ENCODE measurements at regions not wholly inside any gene's neighbourhood (a gene's known extent, or its start where the extent isn't known, plus 50 kb on each side); places are given as distances from the start of the nearest gene placed in this dataset.

DNA sequence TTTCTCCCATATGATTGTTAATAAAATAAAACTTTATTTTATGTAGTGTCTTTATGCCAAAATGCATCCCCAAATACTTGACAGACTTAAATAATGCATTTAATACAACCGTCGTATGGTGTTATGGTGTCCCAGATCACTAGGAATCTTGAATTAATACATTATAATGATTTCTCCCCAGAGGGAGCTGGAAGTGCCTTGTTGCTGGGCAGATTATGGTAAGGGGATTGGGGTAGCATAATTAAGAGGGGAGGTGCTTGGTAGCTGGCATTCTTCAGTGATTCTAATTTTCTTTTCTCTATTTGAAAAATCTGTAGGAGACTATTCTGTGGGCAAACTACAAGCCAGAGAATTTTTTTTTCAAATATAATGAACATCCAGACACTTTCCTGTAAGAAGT is 1043.7 kb downstream of the ADGRL2 start:
- Histone ChIP-seq H3K4me3 (no peak overlapping the region), H3K9me3 (ENCODE audit: low read depth, low read length) (no peaks in the 10 kb centered on the region), H3K27ac (no peak overlapping the region), H3K9ac (ENCODE audit: insufficient read length) (no peak overlapping the region), H3K36me3 (ENCODE audit: insufficient read depth, low read length) (no peaks in the 10 kb centered on the region)
- DNase-seq (ENCODE audit: low read depth, low spot score), result no peak
- TF ChIP-seq FOXP2 (optimal IDR thresholded peaks at IDR 0.05; ENCODE audit: control extremely low read depth, extremely low read length, insufficient read depth) (no peak), EZH2 (IDR thresholded peaks at IDR 0.05) (no peak), POLR2AphosphoS5 (IDR thresholded peaks at IDR 0.05; ENCODE audit: borderline replicate concordance, low read depth, low read length) (no peak)

DNA sequence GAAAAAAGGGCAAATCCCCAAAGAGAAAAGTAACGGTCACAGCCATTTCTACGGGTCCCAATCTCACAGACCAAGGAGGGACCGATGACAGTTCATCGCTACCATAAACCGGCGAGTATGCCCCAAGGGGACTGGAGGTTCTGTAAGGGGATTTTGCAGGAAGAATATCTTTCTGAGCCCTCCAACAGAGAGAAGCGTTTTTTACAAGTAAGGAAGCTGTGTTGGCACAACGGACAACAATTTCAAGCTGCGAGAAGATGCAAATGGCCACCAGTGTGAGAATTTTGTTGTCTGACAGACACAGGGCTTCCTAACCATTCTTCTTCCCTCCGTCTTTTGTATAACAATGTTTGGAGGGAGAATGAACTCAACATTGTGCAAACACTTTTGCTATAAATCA is 1043.1 kb downstream of the ADGRL2 start:
- Histone ChIP-seq H3K9me3 (ENCODE audit: low read depth, low read length) (no peaks in the 10 kb centered on the region), H3K9ac (ENCODE audit: insufficient read length) (no peak overlapping the region), H3K27ac (no peak overlapping the region), H3K4me3 (no peak overlapping the region), H3K36me3 (ENCODE audit: insufficient read depth, low read length) (no peaks in the 10 kb centered on the region)
- no peak for TF ChIP-seq FOXP2 (optimal IDR thresholded peaks at IDR 0.05; ENCODE audit: control extremely low read depth, extremely low read length, insufficient read depth)
- TF ChIP-seq EZH2 (IDR thresholded peaks at IDR 0.05), result no peak
- no peak for DNase-seq (ENCODE audit: low read depth, low spot score)

- H3K9me3 ChIP-seq (ENCODE audit: low read depth, low read length), result no peaks in the 10 kb centered on the region
- no peak for DNase-seq (ENCODE audit: low read depth, low spot score)
- no peaks in the 10 kb centered on the region for H3K36me3 ChIP-seq (ENCODE audit: insufficient read depth, low read length)
- H3K27ac ChIP-seq, result no peak overlapping the region
- no peak overlapping the region for H3K9ac ChIP-seq (ENCODE audit: insufficient read length)
- TF ChIP-seq EZH2 (IDR thresholded peaks at IDR 0.05) (no peak), POLR2AphosphoS5 (IDR thresholded peaks at IDR 0.05; ENCODE audit: borderline replicate concordance, low read depth, low read length) (no peak), FOXP2 (optimal IDR thresholded peaks at IDR 0.05; ENCODE audit: control extremely low read depth, extremely low read length, insufficient read depth) (no peak)
- H3K4me3 ChIP-seq, result no peak overlapping the region
Observed at GRCh38 chr1:82840192-82840591, 1039.5 kb downstream of the ADGRL2 start.

- DNase-seq (ENCODE audit: low read depth, low spot score), result no peak
- no peaks in the 10 kb centered on the region for H3K9me3 ChIP-seq (ENCODE audit: low read depth, low read length)
- no peak for TF ChIP-seq EZH2 (IDR thresholded peaks at IDR 0.05)
- TF ChIP-seq FOXP2 (optimal IDR thresholded peaks at IDR 0.05; ENCODE audit: control extremely low read depth, extremely low read length, insufficient read depth), result no peak
- TF ChIP-seq POLR2AphosphoS5 (IDR thresholded peaks at IDR 0.05; ENCODE audit: borderline replicate concordance, low read depth, low read length), result no peak
- no peak overlapping the region for H3K27ac ChIP-seq
- no peak overlapping the region for H3K4me3 ChIP-seq
- no peak overlapping the region for H3K9ac ChIP-seq (ENCODE audit: insufficient read length)
- H3K36me3 ChIP-seq (ENCODE audit: insufficient read depth, low read length), result no peaks in the 10 kb centered on the region
Observed at GRCh38 chr1:82837766-82838465, 1037.2 kb downstream of the ADGRL2 start.

- Histone ChIP-seq H3K4me3 (no peak overlapping the region), H3K9ac (ENCODE audit: insufficient read length) (no peak overlapping the region), H3K36me3 (ENCODE audit: insufficient read depth, low read length) (no peaks in the 10 kb centered on the region), H3K9me3 (ENCODE audit: low read depth, low read length) (no peaks in the 10 kb centered on the region), H3K27ac (no peak overlapping the region)
- DNase-seq (ENCODE audit: low read depth, low spot score), result no peak
- TF ChIP-seq POLR2AphosphoS5 (IDR thresholded peaks at IDR 0.05; ENCODE audit: borderline replicate concordance, low read depth, low read length) (no peak), FOXP2 (optimal IDR thresholded peaks at IDR 0.05; ENCODE audit: control extremely low read depth, extremely low read length, insufficient read depth) (no peak), EZH2 (IDR thresholded peaks at IDR 0.05) (no peak)
Observed at GRCh38 chr1:82836973-82837680, 1036.4 kb downstream of the ADGRL2 start.

DNA sequence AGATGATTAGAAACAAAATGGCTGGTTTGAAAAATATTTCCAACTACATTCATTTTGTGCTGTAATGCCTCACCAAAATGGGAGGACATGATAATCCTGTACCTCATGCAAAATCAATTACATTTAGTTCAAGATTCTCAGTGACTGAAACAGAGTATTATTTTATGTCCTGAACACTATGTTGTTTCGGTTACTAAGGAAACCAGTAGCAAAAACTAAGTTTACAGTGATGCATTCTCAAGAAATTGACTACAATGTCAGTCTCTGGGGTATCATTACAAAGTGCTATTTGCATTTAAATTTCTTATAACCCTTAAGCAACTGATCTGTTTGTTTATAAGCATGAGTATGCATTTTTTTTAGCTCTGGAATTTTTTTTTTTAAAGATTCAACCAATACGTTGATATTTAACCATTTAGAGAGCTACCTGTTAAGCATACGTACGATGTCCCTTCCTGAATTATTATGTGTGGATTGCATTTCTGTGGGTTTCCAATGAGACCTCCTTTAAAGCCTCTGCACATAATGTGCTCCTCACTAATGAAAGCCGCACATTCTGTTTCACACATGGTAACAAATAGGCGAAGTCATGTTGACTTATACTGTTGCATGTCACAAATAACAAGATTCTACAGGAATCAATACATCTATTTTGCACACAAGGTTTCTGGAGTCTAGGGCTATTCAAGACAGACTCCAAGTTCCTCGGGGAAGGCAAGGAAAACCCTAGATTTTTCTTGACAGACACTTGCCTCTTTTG is 1035.7 kb downstream of the ADGRL2 start:
- TF ChIP-seq EZH2 (IDR thresholded peaks at IDR 0.05), result no peak
- TF ChIP-seq FOXP2 (optimal IDR thresholded peaks at IDR 0.05; ENCODE audit: control extremely low read depth, extremely low read length, insufficient read depth), result no peak
- no peak for TF ChIP-seq POLR2AphosphoS5 (IDR thresholded peaks at IDR 0.05; ENCODE audit: borderline replicate concordance, low read depth, low read length)
- no peak overlapping the region for H3K4me3 ChIP-seq
- H3K9me3 ChIP-seq (ENCODE audit: low read depth, low read length), result no peaks in the 10 kb centered on the region
- H3K36me3 ChIP-seq (ENCODE audit: insufficient read depth, low read length), result no peaks in the 10 kb centered on the region
- no peak overlapping the region for H3K9ac ChIP-seq (ENCODE audit: insufficient read length)
- DNase-seq (ENCODE audit: low read depth, low spot score), result no peak
- H3K27ac ChIP-seq, result no peak overlapping the region

DNA sequence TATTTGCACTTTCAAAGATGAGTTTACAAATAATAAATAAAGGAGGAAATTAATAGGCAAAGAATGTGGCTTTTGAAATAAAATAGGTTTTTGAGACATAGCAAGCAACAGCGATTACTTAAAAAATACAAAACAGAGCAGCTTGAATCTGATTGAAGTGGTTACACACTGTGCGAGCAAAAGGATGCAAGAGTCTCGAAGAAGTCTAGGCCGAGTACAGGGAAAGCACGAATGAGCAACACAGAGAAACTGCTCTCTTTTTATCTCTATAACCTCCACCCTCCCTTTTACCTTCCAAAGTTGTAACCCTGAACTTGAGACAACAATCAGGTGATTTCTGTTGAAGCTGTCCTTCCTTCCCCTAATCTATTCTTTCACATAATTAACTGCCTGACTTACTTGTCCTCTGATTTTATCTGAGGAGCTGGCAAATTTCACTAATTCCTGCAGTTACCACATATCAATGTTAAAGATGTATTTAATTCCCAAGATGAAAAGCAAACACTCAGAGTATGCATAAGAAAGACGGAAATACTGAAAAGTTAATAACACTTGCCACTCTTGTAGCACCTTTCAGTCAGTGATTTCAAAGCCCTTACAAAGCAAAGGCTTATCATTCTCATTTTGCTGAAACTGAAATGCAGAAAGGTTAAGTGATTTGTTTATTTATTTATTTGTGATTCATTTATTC is 1030.1 kb downstream of the ADGRL2 start:
- no peak for DNase-seq (ENCODE audit: low read depth, low spot score)
- no peak overlapping the region for H3K27ac ChIP-seq
- H3K9me3 ChIP-seq (ENCODE audit: low read depth, low read length), result no peaks in the 10 kb centered on the region
- H3K4me3 ChIP-seq, result no peak overlapping the region
- H3K9ac ChIP-seq (ENCODE audit: insufficient read length), result no peak overlapping the region
- H3K36me3 ChIP-seq (ENCODE audit: insufficient read depth, low read length), result no peaks in the 10 kb centered on the region
- TF ChIP-seq EZH2 (IDR thresholded peaks at IDR 0.05) (no peak), FOXP2 (optimal IDR thresholded peaks at IDR 0.05; ENCODE audit: control extremely low read depth, extremely low read length, insufficient read depth) (no peak), POLR2AphosphoS5 (IDR thresholded peaks at IDR 0.05; ENCODE audit: borderline replicate concordance, low read depth, low read length) (no peak)

DNA sequence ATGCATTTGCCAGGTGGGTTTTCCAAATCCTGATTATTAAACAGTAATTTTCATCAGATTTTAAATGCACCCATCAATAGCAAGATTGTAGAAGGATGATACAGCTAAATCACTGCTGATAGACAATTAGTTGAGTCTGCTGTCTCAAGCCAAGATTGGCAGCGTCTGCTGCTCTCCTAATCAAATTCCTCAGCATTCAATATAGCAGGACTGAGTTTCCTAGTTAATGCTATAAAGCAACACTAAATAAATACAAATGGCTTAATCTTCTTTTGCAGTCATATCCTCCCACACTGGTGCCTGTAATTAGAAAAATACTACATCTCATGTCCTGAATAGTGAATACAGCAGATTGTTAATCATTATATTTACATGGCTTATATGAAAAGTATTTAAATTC is 1028.8 kb downstream of the ADGRL2 start:
- DNase-seq (ENCODE audit: low read depth, low spot score), result no peak
- TF ChIP-seq FOXP2 (optimal IDR thresholded peaks at IDR 0.05; ENCODE audit: control extremely low read depth, extremely low read length, insufficient read depth), result no peak
- TF ChIP-seq POLR2AphosphoS5 (IDR thresholded peaks at IDR 0.05; ENCODE audit: borderline replicate concordance, low read depth, low read length), result no peak
- no peak for TF ChIP-seq EZH2 (IDR thresholded peaks at IDR 0.05)
- no peaks in the 10 kb centered on the region for H3K9me3 ChIP-seq (ENCODE audit: low read depth, low read length)

More for the DNA sequence above, 1028.8 kb downstream of the ADGRL2 start:
- Histone ChIP-seq H3K4me3 (no peak overlapping the region), H3K27ac (no peak overlapping the region), H3K36me3 (ENCODE audit: insufficient read depth, low read length) (no peaks in the 10 kb centered on the region), H3K9ac (ENCODE audit: insufficient read length) (no peak overlapping the region)

Measured in SK-N-MC (cell line).